Lung (tissue), 11 donors: ENCODE measurements at regions not wholly inside any gene's neighbourhood (a gene's known extent, or its start where the extent isn't known, plus 50 kb on each side); places are given as distances from the start of the nearest gene placed in this dataset.
A peak's percentile ranks its signal among the peaks of the same experiment; 100 is the strongest.

Experiments
- ATAC-seq: fragments of 200-7000 bp; cut with Tn5 transposase; one replicate; pipeline ENCODE4 v1.9.1; 2020; ENCODE audit warnings: moderate number of reproducible peaks; ENCODE audit not compliant: insufficient read depth, low FRiP score
- DNase-seq, 3 donors: peaks; one replicate each; pipeline ENCODE4 v3.0.0-alpha.2; 2013 to 2017
- H3K27ac ChIP-seq, 2 donors: one replicate each; pipeline ENCODE4 v1.5.1; 2013; ENCODE audit warnings: mild to moderate bottlenecking in 2 of 2, moderate library complexity in 2 of 2, control low read depth in 1 of 2, inconsistent platforms in 1 of 2, low read depth in 1 of 2, low read length in 1 of 2
- H3K27me3 ChIP-seq, 3 donors: one replicate each; pipeline ENCODE4 v1.5.1; 2013; ENCODE audit warnings: low read length in 2 of 3; ENCODE audit not compliant: control insufficient read depth in 3 of 3, insufficient read depth in 3 of 3
- H3K36me3 ChIP-seq, 4 donors: one replicate each; pipeline ENCODE4 v1.5.1; 2013; ENCODE audit warnings: low read length in 4 of 4, mild to moderate bottlenecking in 1 of 4, moderate library complexity in 1 of 4; ENCODE audit not compliant: control insufficient read depth in 4 of 4, insufficient read depth in 4 of 4
- H3K4me1 ChIP-seq, 5 donors: one replicate each; pipeline ENCODE4 v1.5.1; 2013; ENCODE audit warnings: low read length in 5 of 5, mild to moderate bottlenecking in 2 of 5, moderate library complexity in 1 of 5; ENCODE audit not compliant: control insufficient read depth in 5 of 5, insufficient read depth in 5 of 5
- H3K4me3 ChIP-seq: one replicate; pipeline ENCODE4 v1.5.1; 2013; ENCODE audit warnings: mild to moderate bottlenecking, control low read depth, moderate library complexity
- H3K9ac ChIP-seq, 2 donors: one replicate each; pipeline ENCODE4 v1.5.1; 2013; ENCODE audit warnings: low read length in 2 of 2, control low read depth in 1 of 2; ENCODE audit not compliant: insufficient read depth in 1 of 2
- H3K9me3 ChIP-seq, 4 donors: one replicate each; pipeline ENCODE4 v1.5.1; 2013; ENCODE audit warnings: low read length in 3 of 4, mild to moderate bottlenecking in 1 of 4, moderate library complexity in 1 of 4; ENCODE audit not compliant: control insufficient read depth in 4 of 4, insufficient read depth in 3 of 4
- WGBS, 2 donors: extraction: QIAGEN DNeasy Blood & Tissue Kit; methylation state at CpG; one replicate each; pipeline ENCODE4 v1.1.7; 2013; 5-methylcytosine and 5-hydroxymethylcytosine counted together
- TF ChIP-seq, protein P1 (sequence below): IDR thresholded peaks from 2 replicates; pipeline ENCODE4 v1.5.1; 2012; ENCODE audit warnings: mild to moderate bottlenecking; ENCODE audit errors: control extremely low read depth, extremely low read depth
- donor health status: control.
- donor health status: control.
- donor health status: Bipolar disorder and iron deficiency.
- donor health status: healthy.
- donor health status: DM: yes; HTN: yes; CAD: no.

DNA sequence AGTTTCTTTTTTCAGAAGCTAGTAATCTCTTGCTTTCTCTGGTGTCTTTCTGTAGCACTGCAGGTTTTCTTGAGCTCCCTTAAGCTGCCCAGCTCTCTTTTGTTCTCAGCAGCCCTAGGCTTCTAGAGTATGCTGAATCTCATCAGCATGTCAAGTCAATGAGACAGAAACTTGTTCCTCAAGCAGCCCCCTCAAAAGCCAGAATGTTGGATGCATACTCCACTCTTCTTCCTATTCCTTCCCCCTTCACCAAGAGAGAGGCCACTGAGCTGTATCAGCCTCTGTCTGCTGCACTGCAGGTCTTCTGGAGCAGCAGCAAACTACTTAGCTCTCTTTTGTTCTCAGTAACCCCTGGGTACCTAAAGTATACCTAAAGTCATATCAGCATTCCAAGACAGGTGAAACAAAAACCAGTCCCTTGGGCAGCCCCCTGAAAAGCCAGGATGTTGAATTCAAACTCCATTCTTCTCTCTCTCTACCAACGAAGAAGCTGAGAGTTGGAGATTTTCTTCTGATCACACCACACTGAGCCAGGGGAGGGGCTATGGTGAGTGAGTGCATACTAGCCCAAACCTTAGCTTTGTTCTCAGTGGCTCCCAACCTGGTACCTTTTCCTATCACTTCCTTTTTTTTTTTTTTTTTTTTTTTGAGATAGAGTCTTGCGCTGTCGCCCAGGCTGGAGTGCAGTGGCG, 73.3 kb upstream of the WAC start:
- no peak overlapping the region for H3K4me3 ChIP-seq
- no peak overlapping the region for H3K9ac ChIP-seq
- H3K36me3 ChIP-seq: no peaks in the 10 kb centered on the region
- no peaks in the 10 kb centered on the region for H3K27me3 ChIP-seq
- 67 to 95% methylated on average over 4 of the region's 4 CpGs for WGBS, 2 donors
- DNase-seq: no peak
- no peaks in the 10 kb centered on the region for H3K4me1 ChIP-seq
- no peak for ATAC-seq
- H3K27ac ChIP-seq: no peak overlapping the region
- no peaks in the 10 kb centered on the region for H3K9me3 ChIP-seq
- TF ChIP-seq, protein P1, sequence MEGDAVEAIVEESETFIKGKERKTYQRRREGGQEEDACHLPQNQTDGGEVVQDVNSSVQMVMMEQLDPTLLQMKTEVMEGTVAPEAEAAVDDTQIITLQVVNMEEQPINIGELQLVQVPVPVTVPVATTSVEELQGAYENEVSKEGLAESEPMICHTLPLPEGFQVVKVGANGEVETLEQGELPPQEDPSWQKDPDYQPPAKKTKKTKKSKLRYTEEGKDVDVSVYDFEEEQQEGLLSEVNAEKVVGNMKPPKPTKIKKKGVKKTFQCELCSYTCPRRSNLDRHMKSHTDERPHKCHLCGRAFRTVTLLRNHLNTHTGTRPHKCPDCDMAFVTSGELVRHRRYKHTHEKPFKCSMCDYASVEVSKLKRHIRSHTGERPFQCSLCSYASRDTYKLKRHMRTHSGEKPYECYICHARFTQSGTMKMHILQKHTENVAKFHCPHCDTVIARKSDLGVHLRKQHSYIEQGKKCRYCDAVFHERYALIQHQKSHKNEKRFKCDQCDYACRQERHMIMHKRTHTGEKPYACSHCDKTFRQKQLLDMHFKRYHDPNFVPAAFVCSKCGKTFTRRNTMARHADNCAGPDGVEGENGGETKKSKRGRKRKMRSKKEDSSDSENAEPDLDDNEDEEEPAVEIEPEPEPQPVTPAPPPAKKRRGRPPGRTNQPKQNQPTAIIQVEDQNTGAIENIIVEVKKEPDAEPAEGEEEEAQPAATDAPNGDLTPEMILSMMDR: no peak

DNA sequence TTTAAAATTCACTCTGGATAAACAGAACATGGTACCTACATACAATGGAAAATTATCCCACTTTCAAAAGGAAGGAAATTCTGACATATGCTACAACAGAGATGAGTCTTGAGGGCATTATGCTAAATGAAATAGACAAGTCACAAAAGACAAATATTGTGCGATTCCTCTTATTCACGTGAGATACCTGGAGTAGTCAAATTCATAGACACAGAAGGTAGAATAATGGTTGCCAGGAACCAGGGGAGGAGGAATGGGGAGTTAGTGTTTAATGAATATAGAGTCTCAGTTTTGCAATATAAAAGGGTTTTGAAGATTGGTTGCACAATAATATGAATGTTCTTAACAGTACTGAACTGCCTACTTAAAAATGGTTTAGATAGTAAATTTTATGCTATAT, 69.8 kb upstream of the WAC start:
- 64 to 88% methylated on average over 2 of the region's 2 CpGs for whole genome bisulfite sequencing, 2 donors
- H3K9me3 ChIP-seq: no peaks in the 10 kb centered on the region
- H3K4me1 ChIP-seq: no peaks in the 10 kb centered on the region
- TF ChIP-seq, protein P1: no peak
- no peak overlapping the region for H3K4me3 ChIP-seq
- ATAC-seq (no peak), DNase-seq (no peak)
- no peak overlapping the region for H3K9ac ChIP-seq
- H3K27ac ChIP-seq: no peak overlapping the region
- no peaks in the 10 kb centered on the region for H3K36me3 ChIP-seq
- no peaks in the 10 kb centered on the region for H3K27me3 ChIP-seq

GRCh38 chr10:28463676-28464395, 69.1 kb upstream of the WAC start:
- Histone ChIP-seq H3K27me3 (no peaks in the 10 kb centered on the region), H3K4me1 (no peaks in the 10 kb centered on the region), H3K9ac (no peak overlapping the region), H3K4me3 (no peak overlapping the region), H3K9me3 (no peaks in the 10 kb centered on the region), H3K27ac (no peak overlapping the region), H3K36me3 (no peaks in the 10 kb centered on the region)
- ATAC-seq (peak; percentile 47), DNase-seq (no peak)
- WGBS, 2 donors: 57 to 67% methylated on average over 9 of the region's 9 CpGs
- TF ChIP-seq, protein P1: no peak
